GM21825 (cell line): ENCODE measurements at regions not wholly inside any gene's neighbourhood (a gene's known extent, or its start where the extent isn't known, plus 50 kb on each side); places are given as distances from the start of the nearest gene placed in this dataset.
"Not testable (repeated sequence)": the region's sequence is repeated elsewhere in the genome, so short reads cannot be mapped to it uniquely, and the experiment has no call there.

Source experiments
- ATAC-seq: cut with Tn5 transposase; IDR thresholded peaks from one replicate; pipeline ENCODE4 v1.9.1; 2021; ENCODE audit warnings: mild to moderate bottlenecking, moderate library complexity; ENCODE audit not compliant: unreplicated experiment

DNA sequence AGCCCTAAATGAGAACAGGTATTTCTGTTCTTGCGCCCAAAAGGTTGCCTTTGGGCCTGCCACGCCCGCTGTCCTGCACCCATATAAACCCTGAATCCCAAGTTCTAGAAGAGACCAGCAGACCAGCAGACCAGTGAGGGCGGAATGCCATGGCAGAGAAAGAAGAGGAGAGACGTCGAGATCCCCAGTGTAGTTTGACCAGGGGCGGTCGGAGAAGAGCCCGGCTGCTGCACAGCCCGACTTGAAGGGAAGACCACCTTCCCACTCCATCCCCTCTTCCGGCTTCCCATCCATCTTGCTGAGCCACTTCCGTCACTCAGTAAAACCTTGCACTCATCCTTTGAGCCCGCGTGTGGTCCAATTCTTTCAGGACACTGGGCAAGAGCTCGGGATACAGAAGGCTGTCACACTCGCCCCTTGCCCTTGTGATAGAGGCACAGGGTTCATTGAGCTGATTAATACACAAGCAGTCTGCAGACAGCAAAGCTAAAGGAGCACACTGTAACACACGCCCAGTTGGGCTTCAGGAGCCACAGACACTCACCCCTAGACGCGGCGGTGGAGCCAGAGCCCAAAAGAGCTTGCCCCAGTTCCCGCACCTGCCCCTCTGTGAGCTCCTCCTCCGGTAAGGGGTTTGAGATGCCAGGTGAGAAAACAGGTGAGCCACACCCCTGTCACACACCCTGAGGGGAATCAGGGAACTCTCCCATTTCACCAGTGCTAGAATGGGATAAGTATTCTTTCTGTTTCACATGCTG is 230.8 kb downstream of the PCDH10 start:
- ATAC-seq, result no peak

- ATAC-seq, result no peak
These were observed 228.2 kb downstream of the PCDH10 start for GRCh38 chr4:133377286-133377685.

DNA sequence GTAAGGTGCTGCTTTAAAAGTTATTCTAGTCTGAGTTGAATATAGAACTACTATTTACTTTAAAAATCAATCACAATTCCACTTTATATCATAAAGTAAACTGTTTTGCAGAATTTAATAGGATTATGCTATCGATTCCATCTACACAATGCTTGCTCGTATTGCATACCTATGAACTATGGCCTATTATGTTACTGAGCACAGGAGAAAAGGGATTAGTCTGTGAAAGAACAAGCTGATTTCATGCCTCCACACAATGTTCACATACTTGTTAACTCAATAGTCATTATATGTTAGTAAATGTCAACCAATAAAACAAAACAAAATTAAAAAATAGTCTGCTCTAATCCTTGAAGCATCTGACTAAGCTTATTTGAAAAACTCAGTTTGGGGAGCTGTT is 223.6 kb downstream of the PCDH10 start:
- ATAC-seq, result no peak

- ATAC-seq, result no peak
These were observed 206.5 kb downstream of the PCDH10 start for GRCh38 chr4:133355633-133356032.

- no peak for ATAC-seq
These were observed 198.3 kb downstream of the PCDH10 start for GRCh38 chr4:133347409-133347808.

GRCh38 chr4:133324491-133324890 is 175.4 kb downstream of the PCDH10 start:
- ATAC-seq, result no peak

GRCh38 chr4:133323670-133324069 is 174.6 kb downstream of the PCDH10 start:
- ATAC-seq, result no peak

- peak; percentile 70 for ATAC-seq
These were observed 171.6 kb downstream of the PCDH10 start for GRCh38 chr4:133320576-133321170.

GRCh38 chr4:133316909-133317308 is 167.8 kb downstream of the PCDH10 start:
- ATAC-seq, result no peak

DNA sequence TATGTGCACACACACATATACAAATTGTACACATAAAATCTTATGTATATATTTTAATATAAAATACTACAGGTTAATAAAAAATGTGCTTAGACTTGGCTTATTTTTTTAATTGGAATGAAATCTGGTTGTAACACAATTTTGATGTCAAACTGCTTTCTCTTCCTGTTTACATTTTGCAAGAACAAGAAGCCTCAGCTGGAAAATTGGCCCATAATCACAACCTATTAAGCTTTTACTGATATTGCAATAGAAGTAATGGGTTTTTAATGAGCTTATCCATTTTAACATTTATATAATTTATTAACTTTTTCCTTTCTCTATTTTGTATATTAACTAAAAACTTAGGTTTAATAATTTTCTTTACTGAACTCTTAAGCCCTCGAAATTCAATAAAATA is 165.9 kb downstream of the PCDH10 start:
- no peak for ATAC-seq

DNA sequence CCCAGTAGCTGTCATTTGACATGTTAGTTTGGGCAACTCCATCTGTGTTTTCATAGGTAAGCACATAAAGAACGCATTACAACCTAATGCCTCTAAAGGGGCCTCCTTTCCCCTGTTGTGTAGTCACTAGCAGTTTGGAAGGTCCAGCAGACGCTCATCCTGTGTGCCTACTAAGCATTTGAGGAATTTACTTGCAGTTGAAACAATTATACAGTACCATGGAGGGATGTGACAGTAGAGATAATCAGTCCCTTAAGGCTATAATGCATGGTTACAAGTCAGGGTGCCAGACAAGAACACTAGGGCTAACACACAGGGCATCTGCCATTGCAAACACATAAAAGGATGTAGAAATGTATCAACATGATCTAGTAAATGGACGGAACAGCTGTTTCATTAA is 138.3 kb downstream of the PCDH10 start:
- ATAC-seq, result no peak

GRCh38 chr4:133278591-133278990 is 129.5 kb downstream of the PCDH10 start:
- no peak for ATAC-seq

DNA sequence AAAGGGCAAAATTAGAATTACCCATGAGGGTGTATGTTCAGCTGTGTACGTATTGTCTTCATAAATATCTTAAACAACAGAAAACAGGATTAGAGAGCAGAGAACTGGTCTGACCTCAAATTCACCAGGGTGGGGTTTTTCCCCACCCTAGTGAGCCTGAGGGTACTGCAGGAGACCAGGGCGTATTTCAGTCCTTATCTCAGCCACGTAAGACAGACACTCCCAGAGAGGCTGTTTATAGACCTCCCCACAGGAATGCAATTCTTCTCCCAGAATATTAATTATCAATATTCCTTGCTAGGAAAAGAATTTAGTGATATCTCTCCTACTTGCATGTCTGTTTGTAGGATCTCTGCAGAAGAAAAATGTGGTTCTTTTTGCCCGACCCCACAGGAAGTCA is 128.8 kb downstream of the PCDH10 start:
- ATAC-seq, result not testable (repeated sequence)

DNA sequence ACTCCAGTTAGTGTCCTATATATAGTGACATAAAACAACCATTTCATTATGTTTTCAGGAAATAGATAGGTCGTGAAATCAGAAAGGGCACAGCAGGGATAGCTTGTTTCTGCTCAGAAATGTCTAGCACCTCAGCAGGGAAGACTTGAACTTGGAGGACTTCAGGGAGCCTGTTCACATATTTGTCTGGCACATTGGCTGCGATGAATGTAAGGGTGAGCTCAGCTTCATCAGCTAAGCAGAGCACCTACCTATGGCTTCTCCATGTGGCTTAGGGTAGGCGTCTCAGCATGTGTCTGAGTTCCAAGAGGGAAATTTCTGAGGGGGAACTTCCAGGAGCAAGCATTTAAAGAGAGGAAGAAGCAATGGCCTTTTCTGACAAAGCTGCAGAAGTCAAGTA is 126.2 kb downstream of the PCDH10 start:
- ATAC-seq, result no peak

GRCh38 chr4:133273401-133273800 is 124.3 kb downstream of the PCDH10 start:
- ATAC-seq, result no peak

GRCh38 chr4:133270021-133270570 is 121.0 kb downstream of the PCDH10 start:
- no peak for ATAC-seq

GRCh38 chr4:133268205-133268604 is 119.1 kb downstream of the PCDH10 start:
- no peak for ATAC-seq

DNA sequence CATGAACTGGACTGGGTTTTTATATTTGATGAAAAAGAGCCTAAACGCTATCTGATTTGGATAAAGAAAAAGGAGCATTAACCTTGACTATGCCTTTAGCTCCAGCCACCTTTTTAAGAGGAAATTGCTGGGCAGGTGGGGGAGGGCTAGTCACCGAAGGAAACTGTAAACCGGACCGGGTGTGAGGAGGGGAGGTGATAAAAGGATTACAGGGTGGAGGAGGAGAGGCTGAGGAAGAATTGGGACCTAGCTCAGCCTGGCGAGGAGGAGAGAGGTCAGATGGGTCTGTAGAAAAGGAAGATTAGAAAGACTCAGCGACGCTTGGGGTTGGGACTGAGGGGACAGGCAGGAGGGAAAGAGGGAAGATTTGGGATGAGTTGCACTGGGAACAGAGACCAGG is 118.4 kb downstream of the PCDH10 start:
- not testable (repeated sequence) for ATAC-seq

DNA sequence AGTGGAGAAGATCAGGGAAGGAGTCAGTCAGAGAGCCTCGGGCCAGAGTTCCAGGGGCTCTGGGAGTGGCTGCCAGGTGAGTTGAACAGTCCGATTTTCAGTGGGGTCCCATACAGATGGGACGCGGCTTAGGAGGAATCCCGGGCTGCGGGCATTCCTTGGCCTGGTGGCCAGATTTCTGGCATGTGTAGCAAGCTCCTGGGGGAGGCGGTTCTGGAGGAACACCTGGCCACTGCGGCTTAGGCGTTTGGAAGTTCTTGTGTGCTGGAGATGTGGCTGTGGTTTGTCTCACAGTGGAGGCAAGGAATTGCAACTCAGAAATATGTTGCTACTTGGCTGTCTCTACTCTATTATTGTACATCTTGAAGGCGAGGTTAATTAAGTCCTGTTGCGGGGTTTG is 117.9 kb downstream of the PCDH10 start:
- ATAC-seq, result not testable (repeated sequence)

DNA sequence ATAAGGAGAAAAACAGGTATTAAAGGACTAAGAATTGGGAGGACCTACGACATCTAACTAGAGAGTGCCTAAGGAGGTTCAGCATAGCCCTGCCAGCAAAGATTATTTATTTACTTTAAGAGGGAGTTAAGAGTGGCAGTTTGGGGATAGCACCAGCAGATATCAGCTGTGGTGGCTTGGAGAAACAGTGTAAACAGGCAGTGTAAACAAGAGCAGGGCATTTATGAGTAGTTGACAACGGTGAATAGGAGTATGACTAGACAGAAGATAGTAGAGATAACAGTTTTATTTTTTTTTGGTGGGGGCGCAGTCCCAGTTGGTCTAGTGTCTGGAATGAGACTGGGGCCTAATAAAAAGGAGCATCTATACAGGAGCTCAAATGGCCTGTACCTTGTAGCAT is 115.2 kb downstream of the PCDH10 start:
- ATAC-seq, result not testable (repeated sequence)

- no peak for ATAC-seq
These were observed 114.0 kb downstream of the PCDH10 start for GRCh38 chr4:133263104-133263503.

GRCh38 chr4:133247861-133248260 is 98.8 kb downstream of the PCDH10 start:
- no peak for ATAC-seq
